ENCODE measurements at regions not wholly inside any gene's neighbourhood (a gene's known extent, or its start where the extent isn't known, plus 50 kb on each side); places are given as distances from the start of the nearest gene placed in this dataset.

- no peak for DNase-seq
These were observed 62.0 kb upstream of the MAP3K7 start for GRCh38 chr6:90648873-90649272.

GRCh38 chr6:90646940-90647339, 60.1 kb upstream of the MAP3K7 start:
- DNase-seq: no peak

- DNase-seq: no peak
These were observed 58.8 kb upstream of the MAP3K7 start for GRCh38 chr6:90645634-90646033.

- DNase-seq: no peak
These were observed 57.6 kb upstream of the MAP3K7 start for GRCh38 chr6:90644492-90644891.

DNA sequence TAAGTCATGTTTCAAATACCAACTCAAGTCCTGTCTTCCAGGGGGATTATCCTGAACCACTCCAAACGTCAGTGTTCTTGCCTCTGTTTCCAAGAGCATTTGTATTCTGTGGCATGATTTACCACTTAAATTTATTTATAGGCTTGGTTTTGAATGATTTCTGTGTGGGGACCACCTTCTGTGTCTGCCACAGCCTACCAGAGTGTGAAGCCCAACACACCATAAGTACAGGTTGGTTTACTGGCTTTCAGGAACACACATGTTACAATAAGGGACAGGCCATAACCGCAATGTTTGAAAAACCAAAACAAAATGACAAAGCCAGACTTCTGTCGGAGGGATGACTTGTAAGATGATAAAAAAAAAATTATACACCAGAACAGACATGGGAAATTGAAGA, 56.5 kb upstream of the MAP3K7 start:
- DNase-seq: no peak

- DNase-seq: no peak
These were observed 50.4 kb upstream of the MAP3K7 start for GRCh38 chr6:90637320-90637719.

Data from fibroblast of skin of back (primary cell).